IMR-90 (cell line): ENCODE measurements at regions not wholly inside any gene's neighbourhood (a gene's known extent, or its start where the extent isn't known, plus 50 kb on each side); places are given as distances from the start of the nearest gene placed in this dataset.

Experiments used
- CTCF ChIP-seq: conservative IDR thresholded peaks from 2 replicates; pipeline ENCODE4 v1.5.1; 2012; ENCODE audit warnings: mild to moderate bottlenecking, low read depth, low read length, improper control_type of control experiment
- FOS ChIP-seq: fragments of 150-350 bp; IDR thresholded peaks from 2 replicates; pipeline ENCODE4 v1.6.1; 2016; ENCODE audit warnings: low read depth, low read length

DNA sequence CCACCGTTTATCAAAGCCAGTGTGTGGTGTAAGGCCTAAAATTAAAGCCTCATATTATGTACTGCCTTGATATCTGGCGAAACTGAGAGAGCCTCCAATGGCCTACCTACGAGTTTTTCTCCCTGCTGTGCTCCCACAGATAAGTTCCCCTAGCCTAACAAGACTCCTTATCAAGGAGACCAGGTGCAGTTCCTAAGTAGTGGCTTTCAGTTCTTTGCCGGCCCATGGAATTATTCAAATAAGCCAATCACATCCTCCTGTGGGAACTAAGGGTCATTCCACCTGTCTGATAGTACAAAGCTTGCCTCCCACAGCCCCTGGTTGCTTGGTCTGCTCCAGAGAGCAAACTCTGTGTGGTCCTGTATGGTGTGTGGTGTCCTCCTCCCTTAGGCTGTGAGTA is 99.8 kb upstream of the TEX13C start:
- TF ChIP-seq FOS: no peak
- no peak for TF ChIP-seq CTCF
